HUES48 (cell line): ENCODE measurements at regions not wholly inside any gene's neighbourhood (a gene's known extent, or its start where the extent isn't known, plus 50 kb on each side); places are given as distances from the start of the nearest gene placed in this dataset.

Experiments used
- H3K27ac ChIP-seq: one replicate; pipeline ENCODE4 v1.7.0; 2013; ENCODE audit warnings: low read depth, low read length, inconsistent platforms
- H3K27me3 ChIP-seq: 2 replicates; pipeline ENCODE4 v1.6.1; 2013; ENCODE audit warnings: mild to moderate bottlenecking, low read length; ENCODE audit not compliant: control insufficient read depth, insufficient read depth
- H3K36me3 ChIP-seq: 2 replicates; pipeline ENCODE4 v1.6.1; 2013; ENCODE audit warnings: low read length; ENCODE audit not compliant: control insufficient read depth, insufficient read depth
- H3K4me1 ChIP-seq: 2 replicates; pipeline ENCODE4 v1.6.1; 2013; ENCODE audit warnings: mild to moderate bottlenecking, low read length; ENCODE audit not compliant: control insufficient read depth, insufficient read depth
- H3K4me3 ChIP-seq: 2 replicates; pipeline ENCODE4 v1.5.1; 2013; ENCODE audit warnings: mild to moderate bottlenecking, low read depth, low read length
- H3K9ac ChIP-seq: 2 replicates; pipeline ENCODE4 v1.6.1; 2013; ENCODE audit warnings: mild to moderate bottlenecking, low read depth, low read length, moderate library complexity
- H3K9me3 ChIP-seq: 2 replicates; pipeline ENCODE4 v1.6.1; 2013; ENCODE audit warnings: low read length; ENCODE audit not compliant: control insufficient read depth, insufficient read depth

GRCh38 chr2:60159519-60159918, 393.9 kb downstream of the BCL11A start:
- H3K27me3 ChIP-seq: no peaks in the 10 kb centered on the region
- H3K9me3 ChIP-seq: no peaks in the 10 kb centered on the region
- no peak overlapping the region for H3K4me3 ChIP-seq
- no peak overlapping the region for H3K27ac ChIP-seq
- H3K36me3 ChIP-seq: no peaks in the 10 kb centered on the region
- no peaks in the 10 kb centered on the region for H3K4me1 ChIP-seq
- no peak overlapping the region for H3K9ac ChIP-seq

- Histone ChIP-seq H3K4me3 (no peak overlapping the region), H3K27me3 (no peaks in the 10 kb centered on the region), H3K36me3 (no peaks in the 10 kb centered on the region), H3K4me1 (no peaks in the 10 kb centered on the region), H3K9ac (no peak overlapping the region), H3K9me3 (no peaks in the 10 kb centered on the region), H3K27ac (no peak overlapping the region)
Observed at GRCh38 chr2:60158262-60158661, 395.2 kb downstream of the BCL11A start.

GRCh38 chr2:60157283-60157682, 396.2 kb downstream of the BCL11A start:
- Histone ChIP-seq H3K4me3 (no peak overlapping the region), H3K9me3 (peaks cover 5% of the 10 kb centered on the region; the same call in 1 of the 2 replicates), H3K4me1 (no peaks in the 10 kb centered on the region), H3K27ac (no peak overlapping the region), H3K36me3 (no peaks in the 10 kb centered on the region), H3K9ac (no peak overlapping the region), H3K27me3 (no peaks in the 10 kb centered on the region)

- H3K9me3 ChIP-seq: peaks cover 5% of the 10 kb centered on the region; the same call in 1 of the 2 replicates
- H3K4me1 ChIP-seq: no peaks in the 10 kb centered on the region
- H3K9ac ChIP-seq: no peak overlapping the region
- H3K27me3 ChIP-seq: no peaks in the 10 kb centered on the region
- H3K4me3 ChIP-seq: no peak overlapping the region
- no peaks in the 10 kb centered on the region for H3K36me3 ChIP-seq
- H3K27ac ChIP-seq: no peak overlapping the region
Observed at GRCh38 chr2:60154142-60154541, 399.3 kb downstream of the BCL11A start.

- Histone ChIP-seq H3K9ac (no peak overlapping the region), H3K9me3 (peaks cover 5% of the 10 kb centered on the region; the same call in 1 of the 2 replicates), H3K4me1 (no peaks in the 10 kb centered on the region), H3K27me3 (no peaks in the 10 kb centered on the region), H3K4me3 (no peak overlapping the region), H3K36me3 (no peaks in the 10 kb centered on the region), H3K27ac (no peak overlapping the region)
Observed at GRCh38 chr2:60152226-60152833, 401.1 kb downstream of the BCL11A start.

GRCh38 chr2:60149176-60149575, 404.3 kb downstream of the BCL11A start:
- no peaks in the 10 kb centered on the region for H3K36me3 ChIP-seq
- H3K4me1 ChIP-seq: no peaks in the 10 kb centered on the region
- H3K27ac ChIP-seq: no peak overlapping the region
- H3K9ac ChIP-seq: no peak overlapping the region
- peaks cover 5% of the 10 kb centered on the region; the same call in 1 of the 2 replicates for H3K9me3 ChIP-seq
- no peaks in the 10 kb centered on the region for H3K27me3 ChIP-seq
- no peak overlapping the region for H3K4me3 ChIP-seq

DNA sequence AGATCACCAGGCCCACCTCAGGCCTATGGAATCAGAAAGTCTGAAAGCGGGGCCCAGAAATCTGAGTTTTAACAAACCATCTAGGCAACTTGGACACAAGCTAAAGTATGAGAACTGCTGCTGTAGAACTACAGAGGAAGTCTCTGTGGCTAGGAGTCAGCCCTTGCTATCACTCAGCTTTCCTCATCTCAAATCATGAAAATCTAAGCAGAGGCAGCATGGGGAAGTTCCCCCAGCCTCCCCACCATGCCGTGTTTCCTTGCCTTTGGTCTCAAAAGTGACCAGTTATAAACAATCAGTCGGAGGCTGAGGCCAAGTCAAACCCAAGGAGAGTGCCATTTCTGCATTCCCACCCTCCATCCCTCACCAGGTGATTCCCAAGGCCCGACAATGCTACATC, 404.7 kb downstream of the BCL11A start:
- H3K4me3 ChIP-seq: no peak overlapping the region
- H3K9ac ChIP-seq: no peak overlapping the region
- H3K27me3 ChIP-seq: no peaks in the 10 kb centered on the region
- no peaks in the 10 kb centered on the region for H3K4me1 ChIP-seq
- H3K9me3 ChIP-seq: peaks cover 5% of the 10 kb centered on the region; the same call in 1 of the 2 replicates
- no peaks in the 10 kb centered on the region for H3K36me3 ChIP-seq
- no peak overlapping the region for H3K27ac ChIP-seq

DNA sequence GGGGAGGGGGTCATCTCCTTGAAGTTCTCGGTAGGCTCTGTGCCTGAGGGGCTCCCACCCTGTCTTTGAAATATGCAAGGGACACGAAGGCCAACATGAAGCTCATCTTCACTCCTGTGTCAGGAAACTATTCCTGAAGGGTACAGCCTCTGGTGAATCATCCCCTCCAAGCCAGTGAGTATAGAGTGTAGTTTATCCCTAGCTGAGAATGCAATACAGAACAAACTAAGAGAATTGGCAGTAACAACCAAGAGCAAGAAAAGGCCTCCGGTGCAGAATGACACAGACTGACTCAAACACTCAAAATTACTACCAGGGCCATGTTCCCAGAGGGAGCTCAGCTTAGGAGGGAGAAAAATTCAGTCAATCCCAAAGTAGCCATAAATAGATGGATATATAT, 413.3 kb downstream of the BCL11A start:
- no peak overlapping the region for H3K27ac ChIP-seq
- H3K9ac ChIP-seq: no peak overlapping the region
- H3K4me1 ChIP-seq: no peaks in the 10 kb centered on the region
- H3K9me3 ChIP-seq: peaks cover 15% of the 10 kb centered on the region
- H3K27me3 ChIP-seq: no peaks in the 10 kb centered on the region
- H3K36me3 ChIP-seq: no peaks in the 10 kb centered on the region
- H3K4me3 ChIP-seq: no peak overlapping the region

DNA sequence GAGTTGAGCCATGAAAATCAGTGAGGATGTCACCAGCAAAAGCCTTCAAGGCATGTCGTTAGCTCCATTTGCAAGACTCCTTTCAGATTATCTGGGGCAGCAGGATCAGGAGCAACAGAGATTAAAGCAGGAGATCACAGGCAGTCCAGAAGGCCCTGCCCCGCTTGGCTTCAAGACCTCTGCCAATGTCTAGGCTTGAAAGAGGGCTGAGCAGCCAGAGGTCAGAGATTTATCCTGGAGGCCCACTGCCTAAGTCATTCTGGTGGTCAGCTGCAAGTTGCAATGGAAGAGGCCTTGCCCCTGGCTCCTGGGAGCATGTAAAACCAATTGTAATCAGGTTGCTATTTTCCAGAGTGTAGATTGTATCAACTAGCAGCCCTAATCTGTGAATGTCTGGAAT, 416.5 kb downstream of the BCL11A start:
- Histone ChIP-seq H3K9me3 (peaks cover 17% of the 10 kb centered on the region), H3K4me1 (no peaks in the 10 kb centered on the region), H3K27me3 (no peaks in the 10 kb centered on the region), H3K27ac (no peak overlapping the region), H3K9ac (no peak overlapping the region), H3K4me3 (no peak overlapping the region), H3K36me3 (no peaks in the 10 kb centered on the region)

DNA sequence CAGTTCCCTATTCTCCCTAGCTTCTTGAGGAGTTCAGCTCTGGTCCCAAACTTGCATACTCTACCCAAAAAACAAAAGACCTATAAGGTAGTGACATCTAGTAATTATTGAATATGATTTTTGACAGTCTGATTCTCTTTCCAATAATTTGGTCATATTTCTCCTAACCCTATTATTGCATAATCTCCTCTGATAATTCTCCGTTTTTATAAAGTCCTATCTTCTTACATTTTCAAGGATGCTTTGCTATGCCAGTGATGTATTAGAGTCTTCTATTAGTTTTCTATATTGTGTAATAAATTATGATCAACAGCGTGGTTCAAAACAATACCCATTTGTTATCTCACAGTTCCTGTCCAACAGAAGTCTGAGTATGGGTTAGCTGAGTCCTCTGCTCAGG, 426.3 kb downstream of the BCL11A start:
- H3K4me1 ChIP-seq: peaks cover 8% of the 10 kb centered on the region
- H3K9ac ChIP-seq: no peak overlapping the region
- no peak overlapping the region for H3K27ac ChIP-seq
- H3K9me3 ChIP-seq: no peaks in the 10 kb centered on the region
- H3K4me3 ChIP-seq: no peak overlapping the region
- H3K27me3 ChIP-seq: peaks cover 2% of the 10 kb centered on the region; the same call in 1 of the 2 replicates
- H3K36me3 ChIP-seq: no peaks in the 10 kb centered on the region

- Histone ChIP-seq H3K9ac (no peak overlapping the region), H3K36me3 (no peaks in the 10 kb centered on the region), H3K27me3 (peaks cover 2% of the 10 kb centered on the region; the same call in 1 of the 2 replicates)
Observed at GRCh38 chr2:60125611-60126426, 427.6 kb downstream of the BCL11A start.

More at GRCh38 chr2:60125611-60126426, 427.6 kb downstream of the BCL11A start:
- peaks cover 8% of the 10 kb centered on the region for H3K4me1 ChIP-seq
- no peak overlapping the region for H3K27ac ChIP-seq
- no peak overlapping the region for H3K4me3 ChIP-seq
- no peaks in the 10 kb centered on the region for H3K9me3 ChIP-seq
